GM18907 (cell line): ENCODE measurements at regions not wholly inside any gene's neighbourhood (a gene's known extent, or its start where the extent isn't known, plus 50 kb on each side); places are given as distances from the start of the nearest gene placed in this dataset.

Experiments
- ATAC-seq: cut with Tn5 transposase; IDR thresholded peaks from one replicate; pipeline ENCODE4 v1.9.1; 2021; ENCODE audit warnings: mild to moderate bottlenecking, moderate library complexity; ENCODE audit not compliant: unreplicated experiment

DNA sequence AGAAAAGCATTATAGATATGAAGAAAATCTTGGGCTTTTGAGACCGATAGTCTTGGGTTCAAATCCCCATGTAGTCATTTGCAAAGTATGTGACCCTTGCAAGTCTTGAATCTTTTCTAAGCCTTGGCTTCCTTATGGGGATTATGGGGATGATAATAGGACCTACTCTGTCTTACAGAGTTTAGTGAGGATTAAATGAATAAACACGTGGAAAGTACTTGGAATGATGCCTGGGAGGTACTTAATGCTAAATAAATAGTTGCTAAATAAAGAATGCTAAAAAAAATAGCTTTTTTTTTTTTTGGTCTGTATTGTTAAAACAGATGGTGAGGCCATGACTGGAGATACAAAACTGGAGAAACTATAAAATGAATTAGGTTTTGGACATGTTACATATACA, 292.7 kb downstream of the GPAT3 start:
- no peak for ATAC-seq

DNA sequence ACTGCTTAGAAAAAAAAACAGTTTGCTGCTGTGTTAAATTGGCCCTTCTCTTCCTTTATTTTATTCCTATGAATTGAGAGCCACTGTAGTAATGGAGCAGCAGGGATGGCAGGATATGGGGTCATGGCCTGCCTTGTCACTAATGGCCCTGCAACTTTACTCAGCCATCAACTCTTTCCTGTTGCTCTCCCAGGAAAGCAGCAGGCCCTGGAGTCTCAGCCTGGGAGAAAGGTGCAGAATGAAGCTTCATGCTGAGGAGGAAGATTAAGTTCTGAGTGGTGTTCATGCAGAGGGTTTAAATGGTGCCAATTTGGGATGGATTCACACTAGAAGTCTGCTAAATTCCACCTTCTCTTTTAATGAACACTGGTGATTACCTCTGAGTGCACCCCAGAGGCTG, 285.6 kb downstream of the GPAT3 start:
- ATAC-seq = no peak

DNA sequence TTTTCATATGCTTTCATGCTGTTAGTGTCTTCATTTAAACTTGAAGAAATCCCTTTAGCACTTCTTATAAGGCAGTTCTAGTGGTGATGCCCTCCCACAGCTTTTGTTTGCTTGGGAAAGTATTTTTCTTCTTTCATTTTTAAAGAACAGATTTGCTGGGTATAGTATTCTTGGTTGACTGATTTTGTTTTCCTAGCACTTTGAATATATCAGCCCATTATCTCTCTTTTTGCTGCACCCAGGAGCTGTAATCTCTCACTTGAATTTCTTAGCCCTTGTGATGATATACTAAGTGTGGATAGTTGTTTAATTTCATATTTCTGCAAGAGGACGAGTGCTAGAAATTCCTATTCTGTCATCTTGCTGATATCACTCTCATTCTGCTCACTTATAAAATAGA, 283.7 kb downstream of the GPAT3 start:
- no peak for ATAC-seq

DNA sequence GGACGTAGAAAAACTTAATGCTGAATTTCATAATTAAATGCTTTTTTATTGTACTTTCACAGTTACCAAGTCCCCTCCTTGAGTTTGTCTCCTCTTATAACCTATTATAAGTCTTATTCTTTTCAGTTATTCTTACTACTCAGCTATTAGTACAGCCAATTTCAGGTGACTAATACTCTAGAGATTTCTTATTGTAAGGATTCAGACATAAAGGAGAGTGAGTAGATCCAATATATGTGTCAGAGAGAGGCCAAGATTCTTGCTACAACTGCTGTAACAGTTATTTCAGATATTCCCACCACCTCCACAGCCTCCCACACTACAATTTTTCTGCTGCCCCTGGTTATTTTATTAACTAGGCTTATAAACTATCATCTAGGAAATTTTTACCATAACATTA, 274.5 kb downstream of the GPAT3 start:
- ATAC-seq = no peak

DNA sequence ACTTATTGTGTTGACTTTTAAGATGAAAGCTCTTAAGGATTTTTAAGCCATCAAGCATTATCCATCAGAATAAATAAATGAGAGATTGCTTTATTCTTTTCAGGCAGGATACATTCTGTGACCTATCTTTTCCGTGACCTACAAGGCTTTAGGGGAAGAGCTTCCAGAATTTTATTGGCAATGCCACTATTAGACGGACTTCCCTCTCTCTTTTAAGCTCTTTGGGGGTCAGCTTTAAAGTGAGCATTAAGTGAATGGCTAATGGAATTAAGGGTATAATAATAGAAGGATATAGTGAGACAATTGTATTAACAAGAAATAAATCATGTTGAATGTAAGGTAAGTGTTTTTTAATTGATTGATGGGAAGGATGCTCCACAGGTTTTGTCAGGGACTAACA, 273.7 kb downstream of the GPAT3 start:
- no peak for ATAC-seq

DNA sequence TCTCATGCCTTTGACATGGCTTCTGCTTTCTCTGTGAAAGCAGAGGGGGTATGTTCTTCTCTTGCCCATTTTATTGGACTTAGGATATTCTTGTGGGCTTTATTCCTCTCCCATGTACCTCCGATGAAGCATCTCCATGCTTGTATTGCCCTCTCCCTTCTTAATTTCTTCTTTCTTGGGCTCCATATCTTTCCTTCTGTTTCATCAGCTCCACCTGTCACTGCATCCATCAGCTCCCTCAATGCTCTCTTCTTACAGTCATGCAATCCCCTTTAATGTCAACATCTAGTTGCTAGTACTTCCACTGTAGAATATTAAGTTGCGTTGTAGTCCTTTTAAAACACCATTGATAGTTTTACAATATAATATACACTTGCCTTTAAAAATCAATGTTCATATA, 257.6 kb downstream of the GPAT3 start:
- ATAC-seq = no peak

DNA sequence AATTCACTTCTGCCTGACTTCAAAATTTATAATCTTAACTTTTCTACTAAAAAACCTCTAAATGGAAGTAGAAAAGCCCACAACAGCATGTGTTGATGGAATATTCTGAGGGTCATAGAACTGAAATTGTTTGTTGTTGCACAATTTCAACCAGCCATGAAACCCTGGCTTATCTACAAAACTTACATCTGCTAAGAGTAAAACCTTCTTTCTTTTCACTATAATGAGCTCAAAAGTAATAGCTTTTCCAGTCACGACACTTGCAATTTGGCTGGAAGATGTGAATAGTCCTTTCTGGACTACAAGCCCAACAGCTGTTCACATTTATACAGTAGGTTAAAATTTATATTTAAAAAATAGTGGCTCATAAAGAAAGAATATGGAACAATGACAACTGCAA, 250.0 kb downstream of the GPAT3 start:
- ATAC-seq = no peak

DNA sequence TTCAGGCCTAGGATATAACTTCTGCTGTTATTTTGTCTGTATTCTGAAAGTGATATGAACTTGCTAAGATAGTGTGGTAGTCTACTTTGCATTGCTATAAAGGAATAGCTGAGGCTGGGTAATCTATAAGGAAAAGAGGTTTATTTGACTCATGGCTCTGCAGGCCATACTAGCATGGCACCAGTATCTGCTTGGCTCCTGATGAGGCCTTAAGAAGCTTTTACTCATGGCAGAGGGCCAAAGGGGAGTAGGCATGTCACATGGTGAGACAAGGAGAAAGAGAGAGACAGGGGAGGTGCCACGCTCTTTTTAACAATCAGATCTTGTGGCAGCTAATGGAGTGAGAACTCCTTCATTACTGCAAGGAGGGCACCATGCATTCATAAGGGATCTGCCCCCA, 247.3 kb downstream of the GPAT3 start:
- no peak for ATAC-seq

DNA sequence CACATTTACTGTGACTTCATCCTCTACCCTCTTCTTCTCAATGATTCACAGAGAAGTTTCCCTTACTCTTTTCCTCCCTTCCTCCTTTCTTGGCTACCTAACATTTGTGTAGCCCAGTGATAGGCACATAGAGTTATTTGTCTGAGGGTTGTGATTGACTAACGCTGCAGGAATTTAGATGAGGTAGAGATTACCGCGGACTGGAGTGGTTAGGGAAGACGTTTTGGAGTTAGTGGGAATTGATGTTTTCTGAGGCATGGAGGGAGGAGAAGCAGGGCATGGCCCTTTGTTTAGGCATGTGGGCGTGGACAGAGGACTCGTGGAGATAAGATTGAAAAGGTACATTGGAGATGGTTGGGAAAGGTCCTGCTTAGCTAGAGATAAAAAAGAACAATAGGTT, 246.7 kb downstream of the GPAT3 start:
- ATAC-seq = no peak

DNA sequence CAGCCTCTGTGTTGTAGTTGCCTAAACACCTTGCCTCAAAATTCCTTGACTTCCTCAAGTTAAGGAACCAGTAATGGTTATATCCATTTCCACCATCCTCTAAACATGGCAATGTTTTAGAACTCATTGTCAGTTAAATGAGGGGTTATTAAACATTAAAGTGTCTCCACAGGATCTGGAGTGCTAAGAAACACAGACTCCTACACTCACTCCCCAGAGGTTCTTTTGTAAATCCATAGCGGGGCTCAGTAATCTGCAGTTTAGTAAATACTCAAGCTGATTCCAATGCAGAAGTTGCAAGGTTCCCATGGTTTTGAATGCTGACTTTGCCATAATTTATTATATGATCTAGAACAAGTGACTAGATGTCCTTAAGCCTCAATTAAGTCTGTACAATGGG, 245.5 kb downstream of the GPAT3 start:
- no peak for ATAC-seq

DNA sequence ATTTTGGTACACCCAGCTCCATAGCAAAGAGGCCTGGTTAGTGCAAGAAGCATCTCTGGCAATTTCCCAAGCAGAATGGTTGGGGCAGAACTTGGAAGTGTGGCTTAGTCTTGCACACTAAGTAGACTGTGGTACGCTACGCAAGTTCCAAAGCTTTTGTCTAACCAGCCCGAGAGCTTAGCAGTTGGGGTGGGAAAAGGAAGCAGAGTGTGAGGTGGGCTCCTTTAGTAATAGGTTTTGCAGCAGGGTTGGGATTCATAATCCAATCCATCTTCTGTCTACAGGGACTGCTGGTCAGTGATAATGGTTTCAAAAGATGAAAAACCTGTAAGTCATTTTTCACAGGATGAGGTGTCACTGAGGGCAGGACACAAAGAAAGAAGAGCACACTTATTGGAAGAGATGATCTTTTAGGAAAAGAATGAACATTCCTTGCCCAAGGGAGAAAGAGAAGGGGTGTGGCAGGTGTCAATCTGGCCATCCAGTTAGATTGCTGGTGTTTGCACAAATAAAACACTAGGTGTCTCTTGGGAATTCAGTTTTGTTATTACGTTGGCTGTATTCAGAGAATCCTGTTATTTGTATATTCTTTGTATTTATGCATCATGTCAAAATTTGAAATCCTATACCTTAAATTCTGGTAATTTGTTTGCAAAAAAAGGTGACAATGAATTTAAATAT, 244.3 kb downstream of the GPAT3 start:
- no peak for ATAC-seq

DNA sequence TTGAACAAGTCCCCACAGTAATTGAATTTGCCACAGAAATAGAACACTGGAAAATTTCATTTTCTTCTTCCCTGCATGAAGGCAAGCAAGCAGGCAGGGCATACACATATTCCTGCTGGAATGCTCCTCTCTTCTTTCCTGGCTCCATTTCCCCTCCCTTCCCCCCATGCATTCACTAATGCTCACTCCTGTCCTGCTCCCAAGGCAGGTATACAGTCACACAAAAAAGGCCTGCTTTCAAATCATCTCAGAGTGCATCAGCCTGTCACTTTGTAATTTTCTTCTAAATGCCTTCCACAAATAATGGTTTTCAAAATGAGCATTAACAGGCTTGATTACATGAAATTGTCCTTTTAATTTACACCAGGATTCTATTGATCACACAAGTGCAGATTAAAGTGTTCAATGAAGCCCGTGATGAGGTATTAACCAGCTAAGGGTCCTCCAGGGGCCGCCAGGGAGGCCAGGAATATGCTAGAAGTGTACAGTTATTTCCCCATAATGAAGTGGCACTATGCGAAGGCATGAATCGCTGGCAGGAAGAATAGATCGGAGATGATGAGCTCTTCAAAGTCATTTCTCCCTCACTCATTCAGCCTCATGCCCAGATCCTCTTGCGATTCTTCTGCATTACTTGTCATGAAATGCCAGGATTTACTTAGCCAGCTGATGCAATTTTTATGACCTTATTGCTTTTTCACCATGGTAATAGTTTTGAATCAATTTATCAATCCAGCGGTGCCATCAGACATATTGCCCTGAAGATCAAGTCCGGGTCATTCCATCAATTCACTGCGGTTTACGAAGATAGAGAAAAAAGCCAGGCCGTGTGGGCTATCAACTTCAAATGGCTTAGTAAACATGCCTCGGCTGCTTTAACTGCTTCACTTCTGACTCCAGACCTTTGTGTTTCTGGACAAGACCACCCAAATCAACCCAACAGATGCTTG, 243.5 kb downstream of the GPAT3 start:
- no peak for ATAC-seq

DNA sequence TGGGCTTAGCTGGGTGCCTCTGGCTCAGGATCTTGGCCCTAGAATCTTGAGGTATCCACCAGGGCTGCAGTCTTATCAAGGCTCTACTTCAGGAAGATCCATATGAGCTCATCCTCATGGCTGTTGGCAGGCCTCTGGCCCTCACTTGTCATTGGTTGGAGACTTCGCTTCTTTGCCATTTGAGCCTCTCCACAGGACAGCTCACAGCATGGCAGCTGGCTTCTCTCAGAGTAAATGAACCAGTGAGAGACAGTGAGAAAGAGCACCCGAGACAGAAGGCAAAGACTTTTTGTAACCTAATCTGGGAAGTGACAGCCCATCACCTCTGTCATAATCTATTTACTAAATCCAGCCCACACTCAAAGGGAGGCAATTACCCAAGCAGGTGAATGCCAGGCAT, 236.8 kb downstream of the GPAT3 start:
- no peak for ATAC-seq

DNA sequence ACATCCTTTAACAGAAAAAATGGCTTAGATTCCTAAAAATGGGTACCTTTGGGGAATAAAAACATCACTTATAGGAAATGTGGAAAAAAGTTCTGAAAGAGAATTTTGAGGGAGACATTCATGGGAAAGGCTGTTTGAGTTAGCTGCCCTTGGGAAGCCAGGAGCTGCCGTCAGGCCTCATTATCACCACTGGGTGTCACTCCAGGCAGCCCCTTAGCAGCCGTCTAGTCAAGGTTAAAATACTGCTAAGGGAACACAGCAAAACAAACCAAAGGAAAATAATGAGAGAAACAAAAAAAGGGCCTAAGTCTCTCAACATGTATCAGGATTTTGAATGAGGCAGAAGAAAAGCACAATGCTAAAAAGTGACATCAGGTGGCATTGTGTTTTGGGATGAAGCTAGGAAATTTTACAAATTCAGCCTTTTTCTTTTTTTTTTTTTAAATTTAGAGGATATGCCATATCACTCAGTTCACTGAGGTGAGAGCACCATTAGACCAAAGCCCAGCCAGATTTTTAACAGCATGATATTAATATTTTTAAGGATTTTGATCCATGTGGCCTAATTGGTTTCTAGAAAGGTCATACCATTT, 235.3 kb downstream of the GPAT3 start:
- no peak for ATAC-seq

DNA sequence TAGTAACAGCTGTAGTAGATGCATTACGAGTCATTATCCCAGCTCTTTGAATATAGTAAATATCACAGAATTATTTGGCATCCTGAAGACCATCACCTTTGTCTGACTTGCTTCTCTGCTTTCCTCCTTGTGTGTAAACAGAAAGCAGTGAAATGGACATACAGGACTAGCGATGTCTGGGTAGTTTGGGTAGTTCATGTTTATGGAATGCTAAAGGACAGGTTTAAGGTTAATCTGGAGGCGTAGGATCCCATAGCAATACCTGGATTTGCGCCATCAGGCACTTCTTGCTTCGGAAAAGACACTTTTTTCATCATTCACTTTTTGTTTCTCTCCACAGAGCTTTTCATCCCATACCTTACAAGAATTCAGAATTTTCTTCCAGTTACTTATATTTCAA, 232.2 kb downstream of the GPAT3 start:
- ATAC-seq = no peak

DNA sequence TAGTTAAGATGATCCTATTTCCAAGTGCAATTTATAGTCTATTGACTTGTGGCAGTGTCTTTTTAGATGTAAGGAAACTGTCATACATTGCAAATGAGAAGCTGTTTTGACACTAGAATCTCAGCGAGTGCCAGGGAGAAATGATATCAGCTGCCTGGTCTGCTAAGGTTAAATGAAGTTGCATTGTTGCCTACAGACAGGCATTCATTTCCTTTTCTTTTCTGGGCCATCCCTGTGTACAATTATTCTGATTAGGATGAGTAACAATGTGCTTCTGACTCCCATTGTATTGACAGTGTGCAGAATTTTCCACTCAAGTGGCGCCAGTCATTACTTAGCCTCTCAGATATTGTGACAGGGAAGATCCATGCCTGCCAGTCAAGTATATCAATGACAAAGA, 231.2 kb downstream of the GPAT3 start:
- ATAC-seq = no peak

DNA sequence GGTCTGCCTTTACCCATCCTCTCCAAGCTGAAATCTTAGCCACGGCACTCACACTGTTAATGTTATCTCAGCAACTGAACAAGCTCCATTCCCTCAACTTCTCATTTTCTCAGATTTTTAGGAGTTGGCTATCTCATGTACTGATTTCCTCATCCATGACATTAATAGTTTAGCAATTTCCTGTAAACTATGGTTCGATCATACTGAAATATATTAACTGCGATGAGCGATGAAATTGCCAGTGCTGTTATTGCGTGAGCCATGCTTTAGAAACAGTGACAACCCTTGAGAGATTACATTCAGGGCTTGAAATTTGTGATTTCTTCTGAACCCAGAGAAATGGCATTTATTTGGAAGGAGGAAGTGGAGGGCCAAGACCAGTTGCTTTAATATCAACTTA, 223.7 kb downstream of the GPAT3 start:
- ATAC-seq = no peak

DNA sequence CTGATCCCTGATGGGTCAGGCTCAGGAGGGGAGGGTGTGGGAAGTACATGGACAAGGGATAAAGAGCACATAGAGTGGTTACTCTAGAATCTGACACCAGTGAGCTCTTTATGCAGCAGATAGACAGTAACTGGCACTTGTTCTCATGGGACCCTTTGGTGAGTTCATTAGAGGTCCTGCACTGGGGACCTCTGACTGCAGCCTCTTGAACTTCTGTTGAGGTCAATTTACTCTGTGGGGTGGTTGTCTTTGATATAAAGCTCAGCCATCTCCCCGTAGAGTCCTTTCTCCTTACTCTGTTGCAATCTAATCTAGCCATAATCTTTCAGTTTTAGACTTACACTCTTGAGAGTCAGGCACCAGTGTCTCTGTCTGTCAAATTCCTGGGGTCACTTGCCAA, 222.4 kb downstream of the GPAT3 start:
- no peak for ATAC-seq

DNA sequence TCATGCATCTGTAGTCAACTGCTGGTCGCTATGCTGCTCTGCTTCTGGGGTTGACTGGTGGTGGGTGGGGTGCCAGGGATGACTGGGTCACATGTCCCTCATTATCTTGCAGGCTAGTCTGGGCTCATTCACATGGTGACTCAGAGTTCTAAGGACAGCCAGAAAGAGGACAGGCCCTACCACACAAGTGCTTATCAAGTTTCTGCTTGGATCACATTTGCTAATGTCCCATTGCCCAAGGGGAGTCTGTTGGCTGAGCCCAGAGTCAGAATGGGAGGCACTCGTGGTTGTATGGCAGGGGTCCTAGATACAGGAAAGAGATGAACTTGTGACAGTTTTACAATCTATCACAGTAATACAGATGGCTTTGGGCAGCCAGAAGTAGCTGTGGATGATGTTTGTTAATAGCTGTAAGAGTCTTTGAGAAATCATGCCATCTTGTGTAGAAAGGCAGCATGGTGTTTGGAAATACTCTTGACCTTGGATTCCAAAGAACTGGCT, 221.3 kb downstream of the GPAT3 start:
- ATAC-seq = no peak

DNA sequence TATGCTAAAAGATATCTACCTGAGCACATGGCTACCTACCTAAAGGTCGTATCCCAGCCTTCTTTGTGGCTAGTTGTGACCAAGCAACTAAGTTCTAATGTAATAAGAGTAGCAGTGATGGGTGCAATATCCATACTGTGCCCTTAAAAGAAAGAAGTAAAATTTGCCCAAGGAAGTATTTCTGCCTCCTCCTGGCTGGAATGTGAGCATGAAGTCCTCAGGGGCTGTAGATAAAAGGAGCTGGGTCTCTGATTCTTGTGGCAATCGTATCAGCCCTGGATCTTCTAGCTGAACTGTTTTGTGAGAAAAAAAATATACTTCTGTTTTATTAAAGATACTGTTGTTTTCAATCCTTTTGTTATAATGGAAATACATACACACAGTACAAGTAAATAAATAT, 217.4 kb downstream of the GPAT3 start:
- no peak for ATAC-seq

DNA sequence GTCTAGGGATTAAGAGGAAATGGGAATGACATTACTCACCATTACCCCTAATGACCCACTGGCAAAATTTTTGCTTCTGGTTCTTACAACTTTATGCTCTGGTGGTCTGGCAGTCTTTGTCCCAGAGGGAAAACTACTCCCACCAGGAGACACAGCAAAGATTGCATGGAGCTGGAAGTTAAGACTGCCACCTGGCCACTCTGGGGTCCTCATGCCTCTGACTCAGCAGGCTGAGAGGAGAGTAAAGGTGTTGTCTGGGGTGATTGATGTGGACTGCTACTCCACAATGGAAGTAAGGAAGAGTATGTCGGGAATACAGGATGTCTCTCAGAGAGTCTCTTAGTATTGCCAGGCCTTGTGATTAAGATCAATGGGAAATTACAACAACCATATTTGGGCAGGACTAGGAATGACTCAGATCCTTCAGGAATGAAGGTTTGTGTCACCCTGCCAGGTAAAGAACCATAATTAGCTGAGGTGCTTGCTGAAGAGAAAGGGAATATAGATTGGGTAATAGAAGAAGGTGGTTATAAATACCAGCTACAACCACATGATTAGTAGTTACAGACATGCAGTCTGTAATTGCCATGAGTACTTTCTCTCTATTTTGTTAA, 215.5 kb downstream of the GPAT3 start:
- no peak for ATAC-seq
